Osteoblast (primary cell): ENCODE measurements at regions not wholly inside any gene's neighbourhood (a gene's known extent, or its start where the extent isn't known, plus 50 kb on each side); places are given as distances from the start of the nearest gene placed in this dataset.

Experiments
- DNase-seq: peaks from one replicate; pipeline ENCODE4 v3.0.0; 2011; ENCODE audit warnings: low spot score, mixed read lengths; ENCODE audit not compliant: insufficient read length; ENCODE audit errors: missing footprints
- H2AFZ ChIP-seq: 2 replicates; pipeline ENCODE4 v1.6.0; 2011; ENCODE audit warnings: mild to moderate bottlenecking, low read length
- H3K27ac ChIP-seq: 2 replicates; pipeline ENCODE4 v1.5.1; 2011; ENCODE audit warnings: mild to moderate bottlenecking, low read depth, low read length, moderate library complexity
- H3K27me3 ChIP-seq: 2 replicates; pipeline ENCODE4 v1.6.0; 2012; ENCODE audit warnings: mild to moderate bottlenecking, control low read depth, inconsistent platforms, low read length, moderate library complexity; ENCODE audit not compliant: insufficient read depth
- H3K36me3 ChIP-seq: 2 replicates; pipeline ENCODE4 v1.5.1; 2011; ENCODE audit warnings: mild to moderate bottlenecking, low read length, control low read depth, moderate library complexity; ENCODE audit not compliant: insufficient read depth
- H3K4me1 ChIP-seq: 2 replicates; pipeline ENCODE4 v1.5.1; 2011; ENCODE audit warnings: mild to moderate bottlenecking, low read length, control low read depth, moderate library complexity; ENCODE audit not compliant: insufficient read depth
- H3K4me2 ChIP-seq: 2 replicates; pipeline ENCODE4 v1.6.0; 2011; ENCODE audit warnings: mild to moderate bottlenecking, low read length; ENCODE audit not compliant: insufficient read depth
- H3K4me3 ChIP-seq: fragments of 200-600 bp; sonication (generic); 3 replicates; pipeline ENCODE4 v1.5.1; 2012; ENCODE audit warnings: mild to moderate bottlenecking, low read length, inconsistent platforms; ENCODE audit not compliant: insufficient read depth
- H3K79me2 ChIP-seq: 2 replicates; pipeline ENCODE4 v1.6.0; 2012; ENCODE audit warnings: mild to moderate bottlenecking, low read length, control low read depth, inconsistent platforms; ENCODE audit not compliant: insufficient read depth
- H3K9me3 ChIP-seq: 2 replicates; pipeline ENCODE4 v1.5.1; 2011; ENCODE audit warnings: low read depth, low read length, control low read depth
- H4K20me1 ChIP-seq: 2 replicates; pipeline ENCODE4 v1.6.0; 2012; ENCODE audit warnings: mild to moderate bottlenecking, low read length, control low read depth; ENCODE audit not compliant: insufficient read depth
- TF ChIP-seq, protein P1 (sequence below): IDR thresholded peaks from 2 replicates; pipeline ENCODE4 v1.5.1; 2011; ENCODE audit warnings: mild to moderate bottlenecking, low read depth, low read length, moderate library complexity; ENCODE audit errors: extremely low read depth

DNA sequence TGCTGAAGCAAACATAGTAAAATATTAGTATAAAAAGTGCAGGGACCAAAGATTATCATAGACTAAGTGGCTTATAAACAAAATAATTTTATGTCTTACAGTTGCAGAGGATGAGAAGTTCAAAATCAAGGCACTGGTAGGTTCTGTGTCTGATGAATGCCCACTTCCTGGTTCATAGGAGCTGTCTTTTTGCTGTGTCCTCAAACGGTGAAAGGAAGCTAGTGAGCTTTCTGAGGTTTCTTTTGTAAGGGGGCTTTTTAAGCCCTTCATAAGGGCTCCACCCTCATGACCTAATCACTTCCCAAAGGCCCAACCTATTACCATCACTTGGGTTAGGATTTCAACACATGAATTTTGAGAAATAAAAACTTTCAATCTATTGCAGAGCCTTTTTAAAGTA is 946.7 kb upstream of the ACVR2A start:
- H3K4me1 ChIP-seq: no peaks in the 10 kb centered on the region
- TF ChIP-seq, protein P1, sequence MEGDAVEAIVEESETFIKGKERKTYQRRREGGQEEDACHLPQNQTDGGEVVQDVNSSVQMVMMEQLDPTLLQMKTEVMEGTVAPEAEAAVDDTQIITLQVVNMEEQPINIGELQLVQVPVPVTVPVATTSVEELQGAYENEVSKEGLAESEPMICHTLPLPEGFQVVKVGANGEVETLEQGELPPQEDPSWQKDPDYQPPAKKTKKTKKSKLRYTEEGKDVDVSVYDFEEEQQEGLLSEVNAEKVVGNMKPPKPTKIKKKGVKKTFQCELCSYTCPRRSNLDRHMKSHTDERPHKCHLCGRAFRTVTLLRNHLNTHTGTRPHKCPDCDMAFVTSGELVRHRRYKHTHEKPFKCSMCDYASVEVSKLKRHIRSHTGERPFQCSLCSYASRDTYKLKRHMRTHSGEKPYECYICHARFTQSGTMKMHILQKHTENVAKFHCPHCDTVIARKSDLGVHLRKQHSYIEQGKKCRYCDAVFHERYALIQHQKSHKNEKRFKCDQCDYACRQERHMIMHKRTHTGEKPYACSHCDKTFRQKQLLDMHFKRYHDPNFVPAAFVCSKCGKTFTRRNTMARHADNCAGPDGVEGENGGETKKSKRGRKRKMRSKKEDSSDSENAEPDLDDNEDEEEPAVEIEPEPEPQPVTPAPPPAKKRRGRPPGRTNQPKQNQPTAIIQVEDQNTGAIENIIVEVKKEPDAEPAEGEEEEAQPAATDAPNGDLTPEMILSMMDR: no peak
- H3K27me3 ChIP-seq: no peaks in the 10 kb centered on the region
- H3K9me3 ChIP-seq: no peaks in the 10 kb centered on the region
- H3K4me3 ChIP-seq: no peak overlapping the region
- H2AFZ ChIP-seq: no peak overlapping the region
- H3K4me2 ChIP-seq: no peak overlapping the region
- H3K36me3 ChIP-seq: no peaks in the 10 kb centered on the region
- H3K79me2 ChIP-seq: no peaks in the 10 kb centered on the region
- H4K20me1 ChIP-seq: no peaks in the 10 kb centered on the region
- no peak for DNase-seq
- H3K27ac ChIP-seq: no peak overlapping the region

DNA sequence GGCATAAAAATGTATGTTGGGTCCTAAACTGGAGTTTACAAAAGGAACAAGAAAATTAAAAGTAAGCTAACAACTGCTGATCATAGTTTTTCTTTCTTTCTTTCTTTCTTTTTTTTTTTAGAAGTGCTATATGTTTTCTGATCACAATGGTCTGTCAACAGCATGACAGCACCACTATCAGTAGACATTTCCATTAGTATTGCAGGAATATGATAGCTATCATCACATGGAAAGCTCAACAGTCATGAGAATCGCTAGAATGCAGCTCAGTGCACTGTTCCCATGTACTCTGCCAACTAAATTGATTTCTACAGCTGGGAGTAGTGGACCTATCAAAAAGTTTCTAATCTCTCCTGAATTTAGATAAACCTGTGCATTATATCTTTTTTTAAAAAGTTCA is 950.3 kb upstream of the ACVR2A start:
- TF ChIP-seq, protein P1: no peak
- Histone ChIP-seq H3K27me3 (no peaks in the 10 kb centered on the region), H3K79me2 (no peaks in the 10 kb centered on the region), H3K27ac (no peak overlapping the region), H3K36me3 (no peaks in the 10 kb centered on the region), H3K4me2 (no peak overlapping the region), H4K20me1 (no peaks in the 10 kb centered on the region), H2AFZ (no peak overlapping the region), H3K4me1 (no peaks in the 10 kb centered on the region), H3K9me3 (no peaks in the 10 kb centered on the region), H3K4me3 (no peak overlapping the region)
- no peak for DNase-seq

DNA sequence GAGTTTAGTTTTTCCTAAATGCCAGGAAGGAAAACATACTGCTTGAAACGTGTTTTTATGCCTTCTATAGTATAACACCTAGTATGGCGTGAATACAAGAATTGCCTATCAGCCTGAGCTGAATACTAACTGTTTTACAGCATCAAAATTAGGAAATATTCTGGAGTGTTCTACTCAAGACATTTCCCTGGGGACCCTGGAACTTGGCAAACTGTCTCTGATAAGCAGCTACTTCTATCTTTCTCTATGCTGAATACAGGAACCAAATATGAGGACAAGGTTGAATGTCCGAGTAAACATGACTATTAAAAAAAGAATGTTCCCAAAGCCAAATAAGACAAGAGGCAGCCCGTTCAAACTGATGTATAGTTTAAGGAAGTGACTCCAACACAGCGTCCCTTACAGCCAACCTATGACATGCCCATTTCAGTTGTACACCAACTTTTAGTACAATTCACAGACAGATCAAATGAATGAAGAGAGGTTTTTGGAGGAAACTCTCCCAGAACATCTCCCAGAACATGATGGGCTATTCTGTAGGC is 951.3 kb upstream of the ACVR2A start:
- no peaks in the 10 kb centered on the region for H3K4me1 ChIP-seq
- H3K36me3 ChIP-seq: no peaks in the 10 kb centered on the region
- TF ChIP-seq, protein P1: no peak
- no peak overlapping the region for H3K4me2 ChIP-seq
- no peak overlapping the region for H2AFZ ChIP-seq
- H4K20me1 ChIP-seq: no peaks in the 10 kb centered on the region
- no peaks in the 10 kb centered on the region for H3K27me3 ChIP-seq
- H3K27ac ChIP-seq: no peak overlapping the region
- H3K9me3 ChIP-seq: no peaks in the 10 kb centered on the region
- H3K4me3 ChIP-seq: no peak overlapping the region
- no peaks in the 10 kb centered on the region for H3K79me2 ChIP-seq
- no peak for DNase-seq

DNA sequence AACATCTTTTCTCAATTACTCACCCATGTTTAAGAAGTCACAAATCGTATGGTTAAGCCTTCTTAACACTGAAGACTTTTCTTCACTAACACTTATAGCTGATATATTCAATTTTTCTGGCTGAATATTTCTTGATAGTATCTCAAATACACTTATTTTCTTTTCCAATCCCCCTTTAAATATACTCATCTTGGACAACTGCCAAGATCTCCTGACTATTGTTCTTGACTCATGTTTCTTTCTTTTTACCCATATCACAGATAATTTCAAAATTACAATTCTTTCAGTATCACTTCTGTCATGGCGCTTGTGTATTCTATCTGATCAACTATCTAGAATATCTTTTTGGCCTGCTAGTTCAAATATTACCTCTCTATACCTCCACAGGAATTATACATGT is 954.3 kb upstream of the ACVR2A start:
- H3K79me2 ChIP-seq: no peaks in the 10 kb centered on the region
- no peaks in the 10 kb centered on the region for H4K20me1 ChIP-seq
- no peaks in the 10 kb centered on the region for H3K27me3 ChIP-seq
- H3K4me1 ChIP-seq: no peaks in the 10 kb centered on the region
- no peak overlapping the region for H2AFZ ChIP-seq
- H3K4me2 ChIP-seq: no peak overlapping the region
- H3K9me3 ChIP-seq: no peaks in the 10 kb centered on the region
- H3K27ac ChIP-seq: no peak overlapping the region
- TF ChIP-seq, protein P1: no peak
- no peaks in the 10 kb centered on the region for H3K36me3 ChIP-seq
- no peak overlapping the region for H3K4me3 ChIP-seq
- DNase-seq: no peak
